ENCODE measurements at regions not wholly inside any gene's neighbourhood (a gene's known extent, or its start where the extent isn't known, plus 50 kb on each side); places are given as distances from the start of the nearest gene placed in this dataset.

DNA sequence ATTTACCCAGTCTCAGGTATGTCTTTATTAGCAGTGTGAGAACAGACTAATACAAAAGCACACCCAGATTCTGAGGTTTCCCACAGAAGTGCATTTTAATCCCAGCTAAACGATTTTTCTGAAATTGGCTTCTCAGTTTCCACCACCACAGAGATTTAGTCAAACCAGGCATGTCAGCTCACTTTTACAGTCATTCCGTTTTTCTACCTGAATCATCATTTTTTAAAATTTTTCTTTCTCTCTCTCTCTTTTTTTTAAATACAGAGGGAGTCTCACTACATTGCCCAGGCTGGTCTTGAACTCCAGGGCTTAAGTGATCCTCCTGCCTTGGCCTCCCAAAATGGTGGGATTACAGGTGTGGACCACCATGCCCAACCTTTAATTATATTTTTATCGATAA is 389.1 kb downstream of the HAPSTR1 start:
- TF ChIP-seq, protein P1, sequence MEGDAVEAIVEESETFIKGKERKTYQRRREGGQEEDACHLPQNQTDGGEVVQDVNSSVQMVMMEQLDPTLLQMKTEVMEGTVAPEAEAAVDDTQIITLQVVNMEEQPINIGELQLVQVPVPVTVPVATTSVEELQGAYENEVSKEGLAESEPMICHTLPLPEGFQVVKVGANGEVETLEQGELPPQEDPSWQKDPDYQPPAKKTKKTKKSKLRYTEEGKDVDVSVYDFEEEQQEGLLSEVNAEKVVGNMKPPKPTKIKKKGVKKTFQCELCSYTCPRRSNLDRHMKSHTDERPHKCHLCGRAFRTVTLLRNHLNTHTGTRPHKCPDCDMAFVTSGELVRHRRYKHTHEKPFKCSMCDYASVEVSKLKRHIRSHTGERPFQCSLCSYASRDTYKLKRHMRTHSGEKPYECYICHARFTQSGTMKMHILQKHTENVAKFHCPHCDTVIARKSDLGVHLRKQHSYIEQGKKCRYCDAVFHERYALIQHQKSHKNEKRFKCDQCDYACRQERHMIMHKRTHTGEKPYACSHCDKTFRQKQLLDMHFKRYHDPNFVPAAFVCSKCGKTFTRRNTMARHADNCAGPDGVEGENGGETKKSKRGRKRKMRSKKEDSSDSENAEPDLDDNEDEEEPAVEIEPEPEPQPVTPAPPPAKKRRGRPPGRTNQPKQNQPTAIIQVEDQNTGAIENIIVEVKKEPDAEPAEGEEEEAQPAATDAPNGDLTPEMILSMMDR (conservative IDR thresholded peaks at IDR 0.05): no peak
- no peak for TF ChIP-seq ZFX (IDR thresholded peaks at IDR 0.05)

All from C4-2B (cell line).